OCI-LY1 (cell line): ENCODE measurements at regions not wholly inside any gene's neighbourhood (a gene's known extent, or its start where the extent isn't known, plus 50 kb on each side); places are given as distances from the start of the nearest gene placed in this dataset.

ENCODE experiments used
- H2AFZ ChIP-seq: fragments of 200-600 bp; sonication (generic), shearing (Covaris generic); 2 replicates; pipeline ENCODE4 v1.6.0; 2014; ENCODE audit warnings: antibody characterized with exemption, mild to moderate bottlenecking, low read length
- H3F3A ChIP-seq: fragments of 200-600 bp; sonication (generic), shearing (Covaris generic); 2 replicates; pipeline ENCODE4 v1.6.0; 2014; ENCODE audit warnings: mild to moderate bottlenecking, antibody characterized with exemption, low read length, moderate library complexity; ENCODE audit not compliant: insufficient read depth
- H3K27ac ChIP-seq: fragments of 200-600 bp; sonication (generic); 2 replicates; pipeline ENCODE4 v1.5.1; 2014; ENCODE audit warnings: low read length, mixed run types, mild to moderate bottlenecking, low read depth; ENCODE audit not compliant: poor library complexity, severe bottlenecking
- H3K27me3 ChIP-seq: fragments of 200-600 bp; sonication (generic); 2 replicates; pipeline ENCODE4 v1.6.0; 2014; ENCODE audit warnings: antibody characterized with exemption, mild to moderate bottlenecking, low read length, moderate library complexity; ENCODE audit not compliant: insufficient read depth
- H3K36me3 ChIP-seq: fragments of 200-600 bp; sonication (generic); 2 replicates; pipeline ENCODE4 v1.6.1; 2014; ENCODE audit warnings: mild to moderate bottlenecking, antibody characterized with exemption, low read length, moderate library complexity, mixed read lengths; ENCODE audit not compliant: insufficient read depth
- H3K4me1 ChIP-seq: fragments of 200-600 bp; sonication (generic); 2 replicates; pipeline ENCODE4 v1.5.1; 2014; ENCODE audit warnings: mild to moderate bottlenecking, low read length, moderate library complexity; ENCODE audit not compliant: insufficient read depth, severe bottlenecking
- H3K4me2 ChIP-seq: fragments of 200-600 bp; sonication (generic), shearing (Covaris generic); 2 replicates; pipeline ENCODE4 v1.6.1; 2014; ENCODE audit warnings: low read length
- H3K4me3 ChIP-seq: fragments of 200-600 bp; sonication (generic); 2 replicates; pipeline ENCODE4 v1.5.1; 2014; ENCODE audit warnings: low read length, low read depth, mild to moderate bottlenecking, mixed read lengths; ENCODE audit not compliant: poor library complexity, severe bottlenecking
- H3K79me2 ChIP-seq: fragments of 200-600 bp; shearing (Covaris generic); 2 replicates; pipeline ENCODE4 v1.6.1; 2016; ENCODE audit warnings: mixed run types, low read length, mixed read lengths; ENCODE audit not compliant: insufficient read depth
- H3K9ac ChIP-seq: fragments of 200-600 bp; sonication (generic), shearing (Covaris generic); 2 replicates; pipeline ENCODE4 v1.6.1; 2014; ENCODE audit warnings: mild to moderate bottlenecking, low read length, mixed read lengths
- H3K9me2 ChIP-seq: fragments of 200-600 bp; sonication (generic), shearing (Covaris generic); 2 replicates; pipeline ENCODE4 v1.6.1; 2014; ENCODE audit warnings: low read depth, mild to moderate bottlenecking, low read length, mixed read lengths
- H3K9me3 ChIP-seq: fragments of 200-600 bp; shearing (Covaris generic); 2 replicates; pipeline ENCODE4 v1.6.1; 2014; ENCODE audit warnings: low read length, mixed read lengths
- H4K20me1 ChIP-seq: fragments of 200-600 bp; sonication (generic), shearing (Covaris generic); 2 replicates; pipeline ENCODE4 v1.6.0; 2016; ENCODE audit warnings: mild to moderate bottlenecking, low read length; ENCODE audit not compliant: insufficient read depth
- EZH2 ChIP-seq: fragments of 200-600 bp; sonication (generic), shearing (Covaris generic); IDR thresholded peaks from 2 replicates; pipeline ENCODE4 v1.8.0; 2017; ENCODE audit warnings: borderline replicate concordance, mixed run types, mild to moderate bottlenecking, antibody characterized with exemption, low read length, moderate library complexity, mixed read lengths
- TF ChIP-seq, protein P1 (sequence below): fragments of 200-600 bp; sonication (generic), shearing (Covaris generic); IDR thresholded peaks from 2 replicates; pipeline ENCODE4 v1.5.1; 2017; ENCODE audit warnings: mild to moderate bottlenecking, antibody characterized with exemption, low read length, moderate library complexity, mixed read lengths

DNA sequence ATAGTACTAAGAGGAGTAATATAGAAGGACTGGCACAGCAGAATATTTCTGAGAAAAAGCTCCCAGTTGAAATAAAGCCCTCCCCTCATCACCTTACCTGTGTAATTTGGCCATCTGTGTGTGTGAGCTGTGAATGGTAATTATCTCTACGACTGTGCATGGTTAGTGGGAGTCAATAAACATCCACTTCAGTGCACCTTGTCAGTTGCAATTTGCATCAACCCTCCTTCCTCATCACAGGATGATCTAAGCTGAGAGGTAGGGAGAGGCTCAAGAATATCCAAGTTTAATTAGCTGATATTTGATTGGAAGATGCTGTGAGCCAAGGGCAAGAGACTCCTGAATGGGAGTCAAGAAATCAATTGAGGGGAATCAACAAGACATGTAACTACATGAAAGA, 694.9 kb upstream of the KLHL29 start:
- Histone ChIP-seq H3K4me2 (no peak overlapping the region), H3K79me2 (no peaks in the 10 kb centered on the region), H3K9me2 (no peaks in the 10 kb centered on the region), H4K20me1 (no peaks in the 10 kb centered on the region), H2AFZ (no peak overlapping the region), H3K4me1 (no peaks in the 10 kb centered on the region), H3K9ac (no peak overlapping the region), H3K27me3 (no peaks in the 10 kb centered on the region), H3F3A (no peaks in the 10 kb centered on the region), H3K27ac (no peak overlapping the region), H3K9me3 (no peaks in the 10 kb centered on the region), H3K36me3 (no peaks in the 10 kb centered on the region), H3K4me3 (no peak overlapping the region)
- TF ChIP-seq EZH2: no peak
- TF ChIP-seq, protein P1, sequence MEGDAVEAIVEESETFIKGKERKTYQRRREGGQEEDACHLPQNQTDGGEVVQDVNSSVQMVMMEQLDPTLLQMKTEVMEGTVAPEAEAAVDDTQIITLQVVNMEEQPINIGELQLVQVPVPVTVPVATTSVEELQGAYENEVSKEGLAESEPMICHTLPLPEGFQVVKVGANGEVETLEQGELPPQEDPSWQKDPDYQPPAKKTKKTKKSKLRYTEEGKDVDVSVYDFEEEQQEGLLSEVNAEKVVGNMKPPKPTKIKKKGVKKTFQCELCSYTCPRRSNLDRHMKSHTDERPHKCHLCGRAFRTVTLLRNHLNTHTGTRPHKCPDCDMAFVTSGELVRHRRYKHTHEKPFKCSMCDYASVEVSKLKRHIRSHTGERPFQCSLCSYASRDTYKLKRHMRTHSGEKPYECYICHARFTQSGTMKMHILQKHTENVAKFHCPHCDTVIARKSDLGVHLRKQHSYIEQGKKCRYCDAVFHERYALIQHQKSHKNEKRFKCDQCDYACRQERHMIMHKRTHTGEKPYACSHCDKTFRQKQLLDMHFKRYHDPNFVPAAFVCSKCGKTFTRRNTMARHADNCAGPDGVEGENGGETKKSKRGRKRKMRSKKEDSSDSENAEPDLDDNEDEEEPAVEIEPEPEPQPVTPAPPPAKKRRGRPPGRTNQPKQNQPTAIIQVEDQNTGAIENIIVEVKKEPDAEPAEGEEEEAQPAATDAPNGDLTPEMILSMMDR: no peak

DNA sequence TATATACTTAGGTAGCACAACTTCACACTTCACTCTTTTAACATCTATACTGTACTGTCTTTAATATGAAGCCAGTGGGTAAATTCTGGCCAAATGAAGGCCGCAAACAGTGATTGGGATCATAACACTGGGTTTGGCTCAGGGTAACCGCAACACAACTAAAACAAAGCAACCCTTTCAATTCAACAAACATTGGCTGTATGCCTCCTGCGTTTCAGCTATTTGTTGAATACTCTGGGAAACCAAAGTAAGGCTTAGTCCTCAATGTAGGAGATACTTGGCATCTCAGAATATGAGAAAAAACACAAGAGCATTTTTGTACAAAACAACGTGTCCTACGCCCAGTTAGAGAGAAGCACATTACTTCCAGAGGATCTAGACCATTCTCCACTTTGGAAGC, 693.3 kb upstream of the KLHL29 start:
- Histone ChIP-seq H3K4me2 (no peak overlapping the region), H3K79me2 (no peaks in the 10 kb centered on the region), H3K9me2 (no peaks in the 10 kb centered on the region), H3F3A (no peaks in the 10 kb centered on the region), H4K20me1 (no peaks in the 10 kb centered on the region), H3K4me3 (no peak overlapping the region), H2AFZ (no peak overlapping the region), H3K4me1 (no peaks in the 10 kb centered on the region), H3K27ac (no peak overlapping the region), H3K36me3 (no peaks in the 10 kb centered on the region), H3K9ac (no peak overlapping the region), H3K27me3 (no peaks in the 10 kb centered on the region), H3K9me3 (no peaks in the 10 kb centered on the region)
- TF ChIP-seq EZH2: no peak
- TF ChIP-seq, protein P1: no peak

DNA sequence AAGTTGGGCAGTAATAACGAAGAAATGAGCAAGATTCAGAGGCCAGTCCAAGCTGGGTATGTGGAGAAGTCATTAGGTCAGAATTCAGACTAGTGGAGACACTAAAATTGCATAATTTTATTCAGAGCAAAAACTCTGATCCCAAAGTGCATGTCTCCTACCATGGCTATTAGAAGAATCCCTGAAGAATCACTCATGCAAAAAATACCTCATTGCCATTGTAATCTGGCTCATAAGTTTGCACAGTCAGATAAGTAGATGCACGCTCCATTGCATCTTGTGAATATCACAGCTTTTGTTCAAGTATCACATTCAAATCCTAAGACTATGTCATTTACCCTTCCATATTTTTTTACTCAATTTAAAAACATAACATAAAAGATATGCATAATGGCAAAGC, 692.2 kb upstream of the KLHL29 start:
- no peaks in the 10 kb centered on the region for H3K9me2 ChIP-seq
- no peak overlapping the region for H3K4me3 ChIP-seq
- no peak overlapping the region for H3K4me2 ChIP-seq
- no peaks in the 10 kb centered on the region for H3K79me2 ChIP-seq
- no peaks in the 10 kb centered on the region for H3K36me3 ChIP-seq
- no peaks in the 10 kb centered on the region for H3F3A ChIP-seq
- H2AFZ ChIP-seq: no peak overlapping the region
- H3K9ac ChIP-seq: no peak overlapping the region
- H3K27me3 ChIP-seq: no peaks in the 10 kb centered on the region
- no peak overlapping the region for H3K27ac ChIP-seq
- H3K9me3 ChIP-seq: no peaks in the 10 kb centered on the region
- no peaks in the 10 kb centered on the region for H4K20me1 ChIP-seq
- no peaks in the 10 kb centered on the region for H3K4me1 ChIP-seq
- TF ChIP-seq, protein P1: no peak
- no peak for TF ChIP-seq EZH2
